Breast epithelium (tissue), 3 donors: ENCODE measurements at regions not wholly inside any gene's neighbourhood (a gene's known extent, or its start where the extent isn't known, plus 50 kb on each side); places are given as distances from the start of the nearest gene placed in this dataset.

Experiments used
- POLR2A ChIP-seq: fragments of 450-650 bp; IDR thresholded peaks from one replicate; pipeline ENCODE4 v1.6.1; 2016; ENCODE audit warnings: antibody characterized with exemption, mild to moderate bottlenecking, moderate library complexity
- POLR2AphosphoS5 ChIP-seq, 3 donors: sonication (generic); formaldehyde crosslinking; IDR thresholded peaks; one replicate each; pipeline ENCODE4 v1.6.1; 2017; ENCODE audit warnings: antibody characterized with exemption in 3 of 3
- TF ChIP-seq, protein P1 (sequence below), 3 donors: fragments of 450-650 bp; IDR thresholded peaks; one replicate each; pipeline ENCODE4 v1.5.1; 2016 to 2017; ENCODE audit warnings: antibody characterized with exemption in 3 of 3, mild to moderate bottlenecking in 3 of 3, moderate library complexity in 3 of 3

DNA sequence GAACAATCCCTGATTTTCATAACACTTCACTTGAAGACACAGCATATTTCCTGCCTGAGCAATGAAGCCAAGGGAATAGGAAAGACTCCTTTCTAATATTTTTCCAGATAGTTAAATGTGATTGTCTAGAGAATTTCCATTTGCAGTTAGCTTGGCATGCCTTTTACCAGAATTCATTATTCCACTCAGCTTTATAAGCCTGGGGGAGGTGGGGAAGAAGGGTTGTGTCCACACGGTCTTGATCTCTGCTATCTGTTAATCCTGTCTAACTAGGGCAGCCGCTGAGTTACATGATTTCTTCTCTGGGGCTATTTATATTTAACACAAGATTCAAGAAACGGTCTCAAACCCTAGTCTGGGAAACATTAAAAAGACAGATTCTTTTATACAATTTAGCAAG lies 146.6 kb upstream of the FSCB start:
- no peak for TF ChIP-seq POLR2A
- TF ChIP-seq, protein P1, sequence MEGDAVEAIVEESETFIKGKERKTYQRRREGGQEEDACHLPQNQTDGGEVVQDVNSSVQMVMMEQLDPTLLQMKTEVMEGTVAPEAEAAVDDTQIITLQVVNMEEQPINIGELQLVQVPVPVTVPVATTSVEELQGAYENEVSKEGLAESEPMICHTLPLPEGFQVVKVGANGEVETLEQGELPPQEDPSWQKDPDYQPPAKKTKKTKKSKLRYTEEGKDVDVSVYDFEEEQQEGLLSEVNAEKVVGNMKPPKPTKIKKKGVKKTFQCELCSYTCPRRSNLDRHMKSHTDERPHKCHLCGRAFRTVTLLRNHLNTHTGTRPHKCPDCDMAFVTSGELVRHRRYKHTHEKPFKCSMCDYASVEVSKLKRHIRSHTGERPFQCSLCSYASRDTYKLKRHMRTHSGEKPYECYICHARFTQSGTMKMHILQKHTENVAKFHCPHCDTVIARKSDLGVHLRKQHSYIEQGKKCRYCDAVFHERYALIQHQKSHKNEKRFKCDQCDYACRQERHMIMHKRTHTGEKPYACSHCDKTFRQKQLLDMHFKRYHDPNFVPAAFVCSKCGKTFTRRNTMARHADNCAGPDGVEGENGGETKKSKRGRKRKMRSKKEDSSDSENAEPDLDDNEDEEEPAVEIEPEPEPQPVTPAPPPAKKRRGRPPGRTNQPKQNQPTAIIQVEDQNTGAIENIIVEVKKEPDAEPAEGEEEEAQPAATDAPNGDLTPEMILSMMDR (IDR thresholded peaks at IDR 0.05), result no peak
- no peak for TF ChIP-seq POLR2AphosphoS5 (IDR thresholded peaks at IDR 0.05)
